Osteoblast (primary cell): ENCODE measurements at regions not wholly inside any gene's neighbourhood (a gene's known extent, or its start where the extent isn't known, plus 50 kb on each side); places are given as distances from the start of the nearest gene placed in this dataset.
A peak's percentile ranks its signal among the peaks of the same experiment; 100 is the strongest.

ENCODE experiments used
- DNase-seq: peaks from one replicate; pipeline ENCODE4 v3.0.0; 2011; ENCODE audit warnings: low spot score, mixed read lengths; ENCODE audit not compliant: insufficient read length; ENCODE audit errors: missing footprints
- H2AFZ ChIP-seq: 2 replicates; pipeline ENCODE4 v1.6.0; 2011; ENCODE audit warnings: mild to moderate bottlenecking, low read length
- H3K27ac ChIP-seq: 2 replicates; pipeline ENCODE4 v1.5.1; 2011; ENCODE audit warnings: mild to moderate bottlenecking, low read depth, low read length, moderate library complexity
- H3K27me3 ChIP-seq: 2 replicates; pipeline ENCODE4 v1.6.0; 2012; ENCODE audit warnings: mild to moderate bottlenecking, control low read depth, inconsistent platforms, low read length, moderate library complexity; ENCODE audit not compliant: insufficient read depth
- H3K36me3 ChIP-seq: 2 replicates; pipeline ENCODE4 v1.5.1; 2011; ENCODE audit warnings: mild to moderate bottlenecking, low read length, control low read depth, moderate library complexity; ENCODE audit not compliant: insufficient read depth
- H3K4me1 ChIP-seq: 2 replicates; pipeline ENCODE4 v1.5.1; 2011; ENCODE audit warnings: mild to moderate bottlenecking, low read length, control low read depth, moderate library complexity; ENCODE audit not compliant: insufficient read depth
- H3K4me2 ChIP-seq: 2 replicates; pipeline ENCODE4 v1.6.0; 2011; ENCODE audit warnings: mild to moderate bottlenecking, low read length; ENCODE audit not compliant: insufficient read depth
- H3K4me3 ChIP-seq: fragments of 200-600 bp; sonication (generic); 3 replicates; pipeline ENCODE4 v1.5.1; 2012; ENCODE audit warnings: mild to moderate bottlenecking, low read length, inconsistent platforms; ENCODE audit not compliant: insufficient read depth
- H3K79me2 ChIP-seq: 2 replicates; pipeline ENCODE4 v1.6.0; 2012; ENCODE audit warnings: mild to moderate bottlenecking, low read length, control low read depth, inconsistent platforms; ENCODE audit not compliant: insufficient read depth
- H3K9me3 ChIP-seq: 2 replicates; pipeline ENCODE4 v1.5.1; 2011; ENCODE audit warnings: low read depth, low read length, control low read depth
- H4K20me1 ChIP-seq: 2 replicates; pipeline ENCODE4 v1.6.0; 2012; ENCODE audit warnings: mild to moderate bottlenecking, low read length, control low read depth; ENCODE audit not compliant: insufficient read depth
- CTCF ChIP-seq: IDR thresholded peaks from 2 replicates; pipeline ENCODE4 v1.5.1; 2011; ENCODE audit warnings: mild to moderate bottlenecking, low read depth, low read length, moderate library complexity; ENCODE audit errors: extremely low read depth

- no peak for TF ChIP-seq CTCF
- no peak for DNase-seq
- H3K4me1 ChIP-seq = no peaks in the 10 kb centered on the region
- H3K9me3 ChIP-seq = peaks cover 3% of the 10 kb centered on the region
- H3K4me2 ChIP-seq = no peak overlapping the region
- no peaks in the 10 kb centered on the region for H3K27me3 ChIP-seq
- H2AFZ ChIP-seq = no peak overlapping the region
- no peaks in the 10 kb centered on the region for H4K20me1 ChIP-seq
- no peak overlapping the region for H3K4me3 ChIP-seq
- no peaks in the 10 kb centered on the region for H3K79me2 ChIP-seq
- H3K27ac ChIP-seq = no peak overlapping the region
- no peaks in the 10 kb centered on the region for H3K36me3 ChIP-seq
Measured at GRCh38 chr9:73494894-73495293, 343.2 kb downstream of the ANXA1 start.

GRCh38 chr9:73497796-73498195, 346.1 kb downstream of the ANXA1 start:
- no peak overlapping the region for H3K27ac ChIP-seq
- no peaks in the 10 kb centered on the region for H3K36me3 ChIP-seq
- no peak overlapping the region for H3K4me3 ChIP-seq
- no peaks in the 10 kb centered on the region for H3K27me3 ChIP-seq
- no peaks in the 10 kb centered on the region for H4K20me1 ChIP-seq
- no peak for DNase-seq
- no peak for TF ChIP-seq CTCF
- H3K79me2 ChIP-seq = no peaks in the 10 kb centered on the region
- H3K9me3 ChIP-seq = peaks cover 2% of the 10 kb centered on the region
- no peak overlapping the region for H2AFZ ChIP-seq
- H3K4me2 ChIP-seq = no peak overlapping the region
- no peaks in the 10 kb centered on the region for H3K4me1 ChIP-seq

- H3K36me3 ChIP-seq = no peaks in the 10 kb centered on the region
- no peak for DNase-seq
- TF ChIP-seq CTCF = no peak
Measured at GRCh38 chr9:73515216-73515615, 363.6 kb downstream of the ANXA1 start.

GRCh38 chr9:73523391-73523790, 371.7 kb downstream of the ANXA1 start:
- no peaks in the 10 kb centered on the region for H3K79me2 ChIP-seq
- H3K4me1 ChIP-seq = no peaks in the 10 kb centered on the region
- no peaks in the 10 kb centered on the region for H3K9me3 ChIP-seq
- no peak overlapping the region for H2AFZ ChIP-seq
- H3K4me2 ChIP-seq = no peak overlapping the region
- H3K4me3 ChIP-seq = no peak overlapping the region
- H4K20me1 ChIP-seq = no peaks in the 10 kb centered on the region
- peak; percentile 1 for DNase-seq
- no peak overlapping the region for H3K27ac ChIP-seq
- no peak for TF ChIP-seq CTCF
- no peaks in the 10 kb centered on the region for H3K36me3 ChIP-seq
- H3K27me3 ChIP-seq = no peaks in the 10 kb centered on the region

More at GRCh38 chr9:73515216-73515615, 363.6 kb downstream of the ANXA1 start:
- Histone ChIP-seq H3K4me3 (no peak overlapping the region), H3K79me2 (no peaks in the 10 kb centered on the region), H3K4me1 (no peaks in the 10 kb centered on the region), H4K20me1 (no peaks in the 10 kb centered on the region), H3K27me3 (no peaks in the 10 kb centered on the region), H2AFZ (no peak overlapping the region), H3K4me2 (no peak overlapping the region), H3K27ac (no peak overlapping the region), H3K9me3 (no peaks in the 10 kb centered on the region)
